ENCODE measurements at regions not wholly inside any gene's neighbourhood (a gene's known extent, or its start where the extent isn't known, plus 50 kb on each side); places are given as distances from the start of the nearest gene placed in this dataset.

GRCh38 chr1:87872692-87873091 lies 544.0 kb downstream of the LMO4 start:
- Histone ChIP-seq H3K9me3 (ENCODE audit: severe bottlenecking) (no peaks in the 10 kb centered on the region), H3K4me3 (ENCODE audit: severe bottlenecking) (no peak overlapping the region), H3K27ac (ENCODE audit: poor library complexity, severe bottlenecking) (no peak overlapping the region), H3K36me3 (ENCODE audit: low read depth) (no peaks in the 10 kb centered on the region), H3K27me3 (ENCODE audit: insufficient read depth, poor library complexity, severe bottlenecking) (no peaks in the 10 kb centered on the region), H3K4me1 (ENCODE audit: insufficient read depth, poor library complexity, severe bottlenecking) (peaks cover 22% of the 10 kb centered on the region)
- ATAC-seq (ENCODE audit: low read depth) (no peak), DNase-seq (ENCODE audit: low spot score) (no peak)
- no peak for TF ChIP-seq CTCF (IDR thresholded peaks at IDR 0.05; ENCODE audit: poor library complexity, severe bottlenecking)

- ATAC-seq (ENCODE audit: low read depth) (no peak), DNase-seq (ENCODE audit: low spot score) (no peak)
- Histone ChIP-seq H3K4me3 (ENCODE audit: severe bottlenecking) (no peak overlapping the region), H3K27me3 (ENCODE audit: insufficient read depth, poor library complexity, severe bottlenecking) (no peaks in the 10 kb centered on the region), H3K9me3 (ENCODE audit: severe bottlenecking) (no peaks in the 10 kb centered on the region), H3K27ac (ENCODE audit: poor library complexity, severe bottlenecking) (no peak overlapping the region), H3K4me1 (ENCODE audit: insufficient read depth, poor library complexity, severe bottlenecking) (no peaks in the 10 kb centered on the region), H3K36me3 (ENCODE audit: low read depth) (no peaks in the 10 kb centered on the region)
- no peak for TF ChIP-seq CTCF (IDR thresholded peaks at IDR 0.05; ENCODE audit: poor library complexity, severe bottlenecking)
Measured at GRCh38 chr1:87878873-87879272, 550.2 kb downstream of the LMO4 start.

- no peak for DNase-seq (ENCODE audit: low spot score)
- H3K36me3 ChIP-seq (ENCODE audit: low read depth): no peaks in the 10 kb centered on the region
- H3K9me3 ChIP-seq (ENCODE audit: severe bottlenecking): no peaks in the 10 kb centered on the region
- ATAC-seq (ENCODE audit: low read depth): no peak
- no peak overlapping the region for H3K27ac ChIP-seq (ENCODE audit: poor library complexity, severe bottlenecking)
- H3K4me3 ChIP-seq (ENCODE audit: severe bottlenecking): no peak overlapping the region
- H3K27me3 ChIP-seq (ENCODE audit: insufficient read depth, poor library complexity, severe bottlenecking): no peaks in the 10 kb centered on the region
- no peak for TF ChIP-seq CTCF (IDR thresholded peaks at IDR 0.05; ENCODE audit: poor library complexity, severe bottlenecking)
- no peaks in the 10 kb centered on the region for H3K4me1 ChIP-seq (ENCODE audit: insufficient read depth, poor library complexity, severe bottlenecking)
Measured at GRCh38 chr1:87880098-87880760, 551.5 kb downstream of the LMO4 start.

GRCh38 chr1:87880764-87881163 lies 552.1 kb downstream of the LMO4 start:
- Histone ChIP-seq H3K4me3 (ENCODE audit: severe bottlenecking) (no peak overlapping the region), H3K9me3 (ENCODE audit: severe bottlenecking) (no peaks in the 10 kb centered on the region), H3K36me3 (ENCODE audit: low read depth) (no peaks in the 10 kb centered on the region), H3K4me1 (ENCODE audit: insufficient read depth, poor library complexity, severe bottlenecking) (no peaks in the 10 kb centered on the region), H3K27ac (ENCODE audit: poor library complexity, severe bottlenecking) (no peak overlapping the region), H3K27me3 (ENCODE audit: insufficient read depth, poor library complexity, severe bottlenecking) (no peaks in the 10 kb centered on the region)
- DNase-seq (ENCODE audit: low spot score) (no peak), ATAC-seq (ENCODE audit: low read depth) (no peak)
- no peak for TF ChIP-seq CTCF (IDR thresholded peaks at IDR 0.05; ENCODE audit: poor library complexity, severe bottlenecking)

GRCh38 chr1:87883906-87884305 lies 555.2 kb downstream of the LMO4 start:
- Histone ChIP-seq H3K27me3 (ENCODE audit: insufficient read depth, poor library complexity, severe bottlenecking) (no peaks in the 10 kb centered on the region), H3K4me1 (ENCODE audit: insufficient read depth, poor library complexity, severe bottlenecking) (no peaks in the 10 kb centered on the region), H3K9me3 (ENCODE audit: severe bottlenecking) (no peaks in the 10 kb centered on the region), H3K4me3 (ENCODE audit: severe bottlenecking) (no peak overlapping the region), H3K36me3 (ENCODE audit: low read depth) (no peaks in the 10 kb centered on the region), H3K27ac (ENCODE audit: poor library complexity, severe bottlenecking) (no peak overlapping the region)
- ATAC-seq (ENCODE audit: low read depth) (no peak), DNase-seq (ENCODE audit: low spot score) (no peak)
- no peak for TF ChIP-seq CTCF (IDR thresholded peaks at IDR 0.05; ENCODE audit: poor library complexity, severe bottlenecking)

Measured in RWPE2 (cell line).